ENCODE measurements at regions not wholly inside any gene's neighbourhood (a gene's known extent, or its start where the extent isn't known, plus 50 kb on each side); places are given as distances from the start of the nearest gene placed in this dataset.

- TF ChIP-seq CTCF (IDR thresholded peaks at IDR 0.05; ENCODE audit: insufficient read depth, low read depth, low read length) (no peak), EZH2 (IDR thresholded peaks at IDR 0.05; ENCODE audit: insufficient read depth, low read length) (no peak)
These were observed 77.5 kb upstream of the CPHXL start for GRCh38 chr16:75803753-75804152.

Data from astrocyte (in vitro differentiated cells and primary cell).